Sigmoid colon (tissue), 4 donors: ENCODE measurements at regions not wholly inside any gene's neighbourhood (a gene's known extent, or its start where the extent isn't known, plus 50 kb on each side); places are given as distances from the start of the nearest gene placed in this dataset.

Experiments used
- EP300 ChIP-seq, 4 donors: sonication (generic); formaldehyde crosslinking; IDR thresholded peaks; one replicate each; pipeline ENCODE4 v1.6.1; 2017; ENCODE audit warnings: antibody characterized with exemption in 4 of 4
- POLR2AphosphoS5 ChIP-seq, 4 donors: sonication (generic); formaldehyde crosslinking; IDR thresholded peaks; one replicate each; pipeline ENCODE4 v1.6.1; 2017; ENCODE audit warnings: antibody characterized with exemption in 4 of 4

GRCh38 chr2:45172142-45172541, 162.9 kb upstream of the SIX2 start:
- no peak for TF ChIP-seq EP300 (IDR thresholded peaks at IDR 0.05)
- TF ChIP-seq POLR2AphosphoS5 (IDR thresholded peaks at IDR 0.05) = no peak
